ENCODE measurements at regions not wholly inside any gene's neighbourhood (a gene's known extent, or its start where the extent isn't known, plus 50 kb on each side); places are given as distances from the start of the nearest gene placed in this dataset.

DNA sequence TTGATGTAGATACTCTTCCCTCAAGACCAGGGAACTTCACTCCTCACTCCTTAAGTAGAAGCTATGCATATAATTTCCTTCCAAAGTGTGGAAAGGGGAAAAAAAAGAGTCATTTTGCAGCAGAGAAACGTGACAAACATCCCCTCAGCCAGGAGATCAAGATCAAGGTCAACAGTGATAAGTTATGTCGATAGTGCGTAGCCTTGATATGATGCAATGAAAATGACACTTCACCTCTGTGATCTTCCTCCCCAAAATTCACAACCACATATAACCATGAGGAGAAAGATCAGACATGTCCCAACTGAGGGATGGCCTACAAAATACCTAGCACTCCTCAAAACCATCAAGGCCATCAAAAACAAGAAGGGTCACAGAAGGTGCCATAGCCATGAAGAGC, 160.4 kb upstream of the MYLIP start:
- TF ChIP-seq, protein P1, sequence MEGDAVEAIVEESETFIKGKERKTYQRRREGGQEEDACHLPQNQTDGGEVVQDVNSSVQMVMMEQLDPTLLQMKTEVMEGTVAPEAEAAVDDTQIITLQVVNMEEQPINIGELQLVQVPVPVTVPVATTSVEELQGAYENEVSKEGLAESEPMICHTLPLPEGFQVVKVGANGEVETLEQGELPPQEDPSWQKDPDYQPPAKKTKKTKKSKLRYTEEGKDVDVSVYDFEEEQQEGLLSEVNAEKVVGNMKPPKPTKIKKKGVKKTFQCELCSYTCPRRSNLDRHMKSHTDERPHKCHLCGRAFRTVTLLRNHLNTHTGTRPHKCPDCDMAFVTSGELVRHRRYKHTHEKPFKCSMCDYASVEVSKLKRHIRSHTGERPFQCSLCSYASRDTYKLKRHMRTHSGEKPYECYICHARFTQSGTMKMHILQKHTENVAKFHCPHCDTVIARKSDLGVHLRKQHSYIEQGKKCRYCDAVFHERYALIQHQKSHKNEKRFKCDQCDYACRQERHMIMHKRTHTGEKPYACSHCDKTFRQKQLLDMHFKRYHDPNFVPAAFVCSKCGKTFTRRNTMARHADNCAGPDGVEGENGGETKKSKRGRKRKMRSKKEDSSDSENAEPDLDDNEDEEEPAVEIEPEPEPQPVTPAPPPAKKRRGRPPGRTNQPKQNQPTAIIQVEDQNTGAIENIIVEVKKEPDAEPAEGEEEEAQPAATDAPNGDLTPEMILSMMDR (conservative IDR thresholded peaks at IDR 0.05 in 1 of 2, IDR thresholded peaks at IDR 0.05 in 1 of 2; ENCODE audit: extremely low read depth in 1 of 2, insufficient read depth in 1 of 2, low read depth in 1 of 2, low read length in 2 of 2) = no peak
- TF ChIP-seq EZH2 (IDR thresholded peaks at IDR 0.05; ENCODE audit: borderline replicate concordance, low read length) = no peak

Measured in mammary epithelial cell (primary cell).